ENCODE measurements at regions not wholly inside any gene's neighbourhood (a gene's known extent, or its start where the extent isn't known, plus 50 kb on each side); places are given as distances from the start of the nearest gene placed in this dataset.

DNA sequence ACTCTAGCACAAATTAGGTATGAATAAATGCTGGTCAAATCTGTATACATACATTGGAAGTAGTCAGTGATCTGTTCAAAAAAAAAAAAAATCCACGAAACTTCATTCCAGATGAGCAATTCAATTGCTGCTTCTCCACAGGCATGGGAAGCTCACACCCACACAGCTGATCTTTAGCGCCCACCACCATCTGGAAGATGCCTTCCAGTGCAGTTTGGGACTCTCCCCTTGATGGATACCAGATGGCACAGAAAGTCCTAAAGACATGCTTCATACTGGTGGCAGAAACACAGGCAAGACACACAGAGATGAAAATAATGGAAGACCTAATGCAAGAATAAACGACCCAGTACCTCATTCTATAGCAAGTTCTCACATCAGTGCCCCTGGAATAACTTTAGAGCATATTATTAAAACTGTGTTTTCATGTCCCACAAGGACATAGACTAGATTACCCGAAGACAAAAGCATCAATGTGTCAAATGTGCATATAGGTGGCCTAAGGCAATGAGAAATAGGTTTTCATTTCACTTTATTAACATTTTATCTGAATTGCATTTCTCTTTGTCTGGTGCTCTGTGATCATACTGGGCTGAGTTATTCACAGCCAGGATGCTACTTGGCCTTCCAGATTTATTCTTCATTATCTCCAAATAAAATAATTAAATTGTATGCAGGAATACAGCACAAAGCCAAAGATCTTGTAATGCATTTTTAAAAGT is 135.4 kb upstream of the TAS2R1 start:
- TF ChIP-seq GATA2 (IDR thresholded peaks at IDR 0.05; ENCODE audit: low read depth, low read length) (no peak), GATA3 (IDR thresholded peaks at IDR 0.05; ENCODE audit: low read depth, low read length) (no peak)

Data from SH-SY5Y (cell line).